ENCODE measurements at regions not wholly inside any gene's neighbourhood (a gene's known extent, or its start where the extent isn't known, plus 50 kb on each side); places are given as distances from the start of the nearest gene placed in this dataset.

- no peak for ATAC-seq (ENCODE audit: low read depth in 2 of 2)
- Mint-ChIP-seq H3K4me3 (peak overlapping the region in 2 of 4 donors; percentile 25 to 29), H3K4me1 (peaks cover 47 to 90% (median 76%) of the 10 kb centered on the region in 4 donors), H3K9me3 (no peaks in the 10 kb centered on the region), H3K27ac (peak overlapping the region; percentile 39 to 87 (median 71)), H3K27me3 (no peaks in the 10 kb centered on the region), H3K36me3 (peaks cover 32% of the 10 kb centered on the region)
- H3K27ac ChIP-seq (ENCODE audit: insufficient read depth, low read length, poor library complexity, severe bottlenecking) = peak overlapping the region; percentile 82
- no peaks in the 10 kb centered on the region for H3K9me3 ChIP-seq (ENCODE audit: control insufficient read depth in 2 of 2, low read length in 2 of 2)
- no peak for DNase-seq
- H3K27me3 ChIP-seq (ENCODE audit: control insufficient read depth, insufficient read depth, low read length) = no peaks in the 10 kb centered on the region
- peaks cover 13% of the 10 kb centered on the region for H3K36me3 ChIP-seq (ENCODE audit: control insufficient read depth, insufficient read depth, low read length)
- H3K4me1 ChIP-seq (ENCODE audit: control insufficient read depth, insufficient read depth, low read length, poor library complexity, severe bottlenecking) = peaks cover 22% of the 10 kb centered on the region
- H3K4me3 ChIP-seq (ENCODE audit: low read depth, low read length) = peak overlapping the region; percentile 49
Observed at GRCh38 chr13:73943965-73944233, 190.3 kb downstream of the KLF12 start.

GRCh38 chr13:73943137-73943964 is 190.9 kb downstream of the KLF12 start:
- Mint-ChIP-seq H3K27me3 (no peaks in the 10 kb centered on the region), H3K4me3 (peak overlapping the region; percentile 8 to 37 (median 32)), H3K27ac (peak overlapping the region; percentile 5 to 87 (median 63)), H3K4me1 (peaks cover 41 to 86% (median 73%) of the 10 kb centered on the region in 4 donors), H3K9me3 (no peaks in the 10 kb centered on the region), H3K36me3 (peaks cover 29% of the 10 kb centered on the region)
- Histone ChIP-seq H3K4me3 (ENCODE audit: low read depth, low read length) (peak overlapping the region; percentile 49), H3K36me3 (ENCODE audit: control insufficient read depth, insufficient read depth, low read length) (peaks cover 17% of the 10 kb centered on the region), H3K27ac (ENCODE audit: insufficient read depth, low read length, poor library complexity, severe bottlenecking) (peak overlapping the region; percentile 82), H3K9me3 (ENCODE audit: control insufficient read depth in 2 of 2, low read length in 2 of 2) (no peaks in the 10 kb centered on the region), H3K4me1 (ENCODE audit: control insufficient read depth, insufficient read depth, low read length, poor library complexity, severe bottlenecking) (peaks cover 22% of the 10 kb centered on the region), H3K27me3 (ENCODE audit: control insufficient read depth, insufficient read depth, low read length) (no peaks in the 10 kb centered on the region)
- ATAC-seq (ENCODE audit: low read depth in 2 of 2) = peak; percentile 85
- DNase-seq = peak in 2 of 3 donors; percentile 63 to 70

GRCh38 chr13:73941752-73942151 is 192.5 kb downstream of the KLF12 start:
- H3K27ac Mint-ChIP-seq = peak overlapping the region in 2 of 3 donors; percentile 21 to 49
- Histone ChIP-seq H3K27me3 (ENCODE audit: control insufficient read depth, insufficient read depth, low read length) (no peaks in the 10 kb centered on the region), H3K4me1 (ENCODE audit: control insufficient read depth, insufficient read depth, low read length, poor library complexity, severe bottlenecking) (peaks cover 22% of the 10 kb centered on the region)

GRCh38 chr13:73940098-73940497 is 194.1 kb downstream of the KLF12 start:
- peaks cover 24% of the 10 kb centered on the region for H3K36me3 ChIP-seq (ENCODE audit: control insufficient read depth, insufficient read depth, low read length)
- H3K4me1 ChIP-seq (ENCODE audit: control insufficient read depth, insufficient read depth, low read length, poor library complexity, severe bottlenecking) = peaks cover 22% of the 10 kb centered on the region
- no peaks in the 10 kb centered on the region for H3K27me3 Mint-ChIP-seq
- H3K36me3 Mint-ChIP-seq = peaks cover 36% of the 10 kb centered on the region
- DNase-seq (no peak), ATAC-seq (ENCODE audit: low read depth in 2 of 2) (no peak)
- no peaks in the 10 kb centered on the region for H3K27me3 ChIP-seq (ENCODE audit: control insufficient read depth, insufficient read depth, low read length)
- H3K9me3 Mint-ChIP-seq = no peaks in the 10 kb centered on the region
- no peak overlapping the region for H3K4me3 Mint-ChIP-seq
- H3K9me3 ChIP-seq (ENCODE audit: control insufficient read depth in 2 of 2, low read length in 2 of 2) = no peaks in the 10 kb centered on the region
- no peak overlapping the region for H3K27ac ChIP-seq (ENCODE audit: insufficient read depth, low read length, poor library complexity, severe bottlenecking)
- no peak overlapping the region for H3K4me3 ChIP-seq (ENCODE audit: low read depth, low read length)
- peaks cover 34 to 78% (median 66%) of the 10 kb centered on the region in 4 donors for H3K4me1 Mint-ChIP-seq
- H3K27ac Mint-ChIP-seq = peak overlapping the region in 2 of 3 donors; percentile 22 to 82

More at GRCh38 chr13:73941752-73942151, 192.5 kb downstream of the KLF12 start:
- Histone ChIP-seq H3K36me3 (ENCODE audit: control insufficient read depth, insufficient read depth, low read length) (peaks cover 21% of the 10 kb centered on the region), H3K4me3 (ENCODE audit: low read depth, low read length) (no peak overlapping the region), H3K27ac (ENCODE audit: insufficient read depth, low read length, poor library complexity, severe bottlenecking) (no peak overlapping the region), H3K9me3 (ENCODE audit: control insufficient read depth in 2 of 2, low read length in 2 of 2) (no peaks in the 10 kb centered on the region)
- no peaks in the 10 kb centered on the region for H3K27me3 Mint-ChIP-seq
- peaks cover 41 to 80% (median 72%) of the 10 kb centered on the region in 4 donors for H3K4me1 Mint-ChIP-seq
- DNase-seq = no peak
- H3K36me3 Mint-ChIP-seq = peaks cover 25% of the 10 kb centered on the region
- ATAC-seq (ENCODE audit: low read depth in 2 of 2) = no peak
- no peaks in the 10 kb centered on the region for H3K9me3 Mint-ChIP-seq
- no peak overlapping the region for H3K4me3 Mint-ChIP-seq

GRCh38 chr13:73939603-73940002 is 194.6 kb downstream of the KLF12 start:
- peak overlapping the region in 1 of 4 donors; percentile 11 for H3K4me3 Mint-ChIP-seq
- peak overlapping the region; percentile 22 to 82 (median 47) for H3K27ac Mint-ChIP-seq
- H3K4me1 Mint-ChIP-seq = peaks cover 35 to 75% (median 62%) of the 10 kb centered on the region in 4 donors
- ATAC-seq (ENCODE audit: low read depth in 2 of 2) (peak in 1 of 2 donors; percentile 34), DNase-seq (no peak)
- H3K36me3 Mint-ChIP-seq = peaks cover 36% of the 10 kb centered on the region
- no peaks in the 10 kb centered on the region for H3K27me3 Mint-ChIP-seq
- Histone ChIP-seq H3K4me1 (ENCODE audit: control insufficient read depth, insufficient read depth, low read length, poor library complexity, severe bottlenecking) (peaks cover 20% of the 10 kb centered on the region), H3K27ac (ENCODE audit: insufficient read depth, low read length, poor library complexity, severe bottlenecking) (no peak overlapping the region), H3K4me3 (ENCODE audit: low read depth, low read length) (no peak overlapping the region), H3K36me3 (ENCODE audit: control insufficient read depth, insufficient read depth, low read length) (peaks cover 24% of the 10 kb centered on the region), H3K27me3 (ENCODE audit: control insufficient read depth, insufficient read depth, low read length) (no peaks in the 10 kb centered on the region), H3K9me3 (ENCODE audit: control insufficient read depth in 2 of 2, low read length in 2 of 2) (no peaks in the 10 kb centered on the region)
- H3K9me3 Mint-ChIP-seq = no peaks in the 10 kb centered on the region

- Mint-ChIP-seq H3K27ac (peak overlapping the region in 2 of 3 donors; percentile 20 to 29), H3K4me1 (peaks cover 41 to 75% (median 61%) of the 10 kb centered on the region in 4 donors), H3K9me3 (no peaks in the 10 kb centered on the region), H3K4me3 (no peak overlapping the region), H3K36me3 (peaks cover 36% of the 10 kb centered on the region), H3K27me3 (no peaks in the 10 kb centered on the region)
- Histone ChIP-seq H3K4me1 (ENCODE audit: control insufficient read depth, insufficient read depth, low read length, poor library complexity, severe bottlenecking) (peaks cover 20% of the 10 kb centered on the region), H3K27me3 (ENCODE audit: control insufficient read depth, insufficient read depth, low read length) (no peaks in the 10 kb centered on the region), H3K4me3 (ENCODE audit: low read depth, low read length) (no peak overlapping the region), H3K36me3 (ENCODE audit: control insufficient read depth, insufficient read depth, low read length) (peaks cover 24% of the 10 kb centered on the region), H3K9me3 (ENCODE audit: control insufficient read depth in 2 of 2, low read length in 2 of 2) (no peaks in the 10 kb centered on the region), H3K27ac (ENCODE audit: insufficient read depth, low read length, poor library complexity, severe bottlenecking) (no peak overlapping the region)
- no peak for ATAC-seq (ENCODE audit: low read depth in 2 of 2)
- no peak for DNase-seq
Observed at GRCh38 chr13:73939071-73939380, 195.2 kb downstream of the KLF12 start.

- Histone ChIP-seq H3K4me3 (ENCODE audit: low read depth, low read length) (no peak overlapping the region), H3K36me3 (ENCODE audit: control insufficient read depth, insufficient read depth, low read length) (peaks cover 24% of the 10 kb centered on the region), H3K4me1 (ENCODE audit: control insufficient read depth, insufficient read depth, low read length, poor library complexity, severe bottlenecking) (peaks cover 15% of the 10 kb centered on the region), H3K9me3 (ENCODE audit: control insufficient read depth in 2 of 2, low read length in 2 of 2) (no peaks in the 10 kb centered on the region), H3K27ac (ENCODE audit: insufficient read depth, low read length, poor library complexity, severe bottlenecking) (no peak overlapping the region), H3K27me3 (ENCODE audit: control insufficient read depth, insufficient read depth, low read length) (no peaks in the 10 kb centered on the region)
- Mint-ChIP-seq H3K4me1 (peaks cover 43 to 75% (median 62%) of the 10 kb centered on the region in 4 donors), H3K27me3 (no peaks in the 10 kb centered on the region), H3K9me3 (peaks cover 0 to 1% (median 0%) of the 10 kb centered on the region in 7 donors), H3K4me3 (no peak overlapping the region), H3K27ac (peak overlapping the region; percentile 20 to 29 (median 20)), H3K36me3 (peaks cover 34% of the 10 kb centered on the region)
- ATAC-seq (ENCODE audit: low read depth in 2 of 2) (no peak), DNase-seq (no peak)
Observed at GRCh38 chr13:73938372-73939070, 195.7 kb downstream of the KLF12 start.

All from CD4-positive, CD25-positive, alpha-beta regulatory T cell (primary cell).